ENCODE measurements at regions not wholly inside any gene's neighbourhood (a gene's known extent, or its start where the extent isn't known, plus 50 kb on each side); places are given as distances from the start of the nearest gene placed in this dataset.
"Not testable (repeated sequence)": the region's sequence is repeated elsewhere in the genome, so short reads cannot be mapped to it uniquely, and the experiment has no call there.

DNA sequence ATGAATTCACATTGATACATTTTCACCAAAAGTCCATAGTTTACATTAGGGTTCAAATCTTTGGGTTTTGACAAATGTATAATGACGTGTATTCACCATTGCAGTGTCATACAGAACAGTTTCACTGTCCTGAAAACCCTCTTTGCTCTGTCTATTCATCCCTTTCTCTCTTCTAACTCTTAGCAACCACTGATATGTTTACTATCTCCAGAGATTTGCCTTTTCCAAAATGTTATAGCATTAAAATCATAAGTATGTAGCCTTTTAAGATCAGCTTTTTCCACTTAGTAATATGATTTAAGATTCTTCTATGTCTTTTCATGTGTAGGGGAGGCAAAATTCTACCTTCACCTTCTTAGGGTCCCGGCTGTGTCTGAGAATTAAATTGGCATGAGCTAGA is 203.8 kb downstream of the TPRG1 start:
- DNase-seq (ENCODE audit: low read depth) = no peak

DNA sequence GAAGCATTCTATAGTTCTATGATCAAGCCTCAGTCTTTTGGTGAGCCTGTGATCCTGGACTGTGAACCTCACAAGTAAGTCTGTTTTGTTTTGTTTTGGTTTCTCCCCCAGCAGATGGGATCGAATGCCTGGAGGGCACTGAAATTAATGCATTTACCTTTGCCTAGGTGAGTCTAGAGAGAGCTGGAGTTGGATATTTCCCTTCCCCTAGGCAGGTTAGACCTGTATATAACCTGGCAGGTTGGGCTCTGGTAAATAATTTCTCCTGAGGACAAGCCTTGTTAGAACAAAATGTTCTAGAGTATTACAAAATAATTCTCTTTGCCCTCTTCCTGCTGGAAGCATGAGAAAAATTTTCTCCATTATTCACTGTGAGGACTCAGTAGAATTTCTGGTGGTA is 211.9 kb downstream of the TPRG1 start:
- DNase-seq (ENCODE audit: low read depth) = no peak

DNA sequence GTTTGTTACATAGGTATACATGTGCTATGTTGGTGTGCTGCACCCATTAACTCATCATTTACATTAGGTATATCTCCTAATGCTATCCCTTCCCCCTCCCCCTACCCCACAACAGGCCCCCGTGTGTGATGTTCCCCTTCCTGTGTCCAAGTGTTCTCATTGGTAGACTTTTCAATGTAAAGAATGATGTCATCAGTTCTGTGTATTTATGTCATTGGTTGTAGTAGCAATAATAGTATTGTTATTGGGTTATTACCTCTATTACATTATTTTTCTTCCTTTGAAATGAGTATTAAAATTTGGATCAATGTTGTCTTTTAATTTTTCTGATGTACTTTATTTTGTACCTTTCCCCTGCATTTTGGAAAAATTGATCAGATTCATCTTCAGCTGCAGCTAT is 214.1 kb downstream of the TPRG1 start:
- not testable (repeated sequence) for DNase-seq (ENCODE audit: low read depth)

DNA sequence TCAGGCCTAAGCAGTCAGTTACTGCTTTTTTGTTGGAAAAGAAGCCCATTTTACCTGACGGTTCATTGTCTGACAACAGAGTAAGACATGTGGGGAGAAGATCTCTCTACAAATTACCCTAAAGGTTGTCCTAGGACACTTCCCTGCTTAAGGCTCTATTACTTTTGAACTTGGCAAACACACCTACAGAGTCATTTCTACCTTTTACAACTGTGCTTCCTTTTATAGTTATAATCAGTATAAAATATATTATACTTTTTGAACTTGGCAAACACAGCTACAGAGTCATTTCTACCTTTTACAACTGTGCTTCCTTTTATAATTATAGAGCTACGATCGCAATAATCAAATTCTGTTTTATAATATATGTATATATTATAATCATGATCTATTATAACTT is 215.0 kb downstream of the TPRG1 start:
- DNase-seq (ENCODE audit: low read depth) = no peak

DNA sequence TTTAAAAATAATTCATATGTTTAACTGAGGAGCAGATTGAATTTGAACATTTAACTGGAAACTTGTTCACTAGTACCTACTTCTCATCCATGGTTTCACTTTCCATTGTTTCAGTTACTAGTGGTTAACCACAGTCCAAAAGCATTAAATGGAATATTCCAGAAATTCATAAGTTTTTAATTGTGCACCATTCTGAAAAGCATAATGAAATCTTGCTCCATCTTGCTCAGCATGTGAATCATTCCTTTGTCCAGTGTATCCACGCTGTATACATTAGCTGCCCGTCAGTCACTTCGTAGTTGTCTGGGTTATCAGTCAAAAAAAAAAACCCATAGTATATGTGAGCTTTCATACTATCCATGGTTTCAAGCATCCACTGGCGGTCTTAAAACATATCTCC is 217.6 kb downstream of the TPRG1 start:
- no peak for DNase-seq (ENCODE audit: low read depth)

DNA sequence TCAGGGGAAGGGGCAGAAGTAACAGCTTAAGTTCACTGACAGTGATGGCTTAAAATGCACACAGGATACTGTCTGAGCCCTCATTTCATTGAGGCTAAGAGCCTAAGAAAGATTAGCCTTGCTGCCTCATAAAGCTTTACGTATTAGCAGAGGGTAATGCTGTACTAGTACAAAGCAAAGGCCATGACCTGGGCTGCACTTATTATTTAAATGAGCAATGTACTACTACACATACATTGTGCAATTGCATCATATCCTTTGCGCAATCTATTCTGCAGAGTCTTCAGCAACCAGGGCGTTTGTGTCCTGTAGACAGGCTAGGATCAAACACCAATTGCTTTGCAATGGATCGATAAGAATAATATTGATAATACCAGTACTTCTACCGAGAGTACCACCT is 221.8 kb downstream of the TPRG1 start:
- no peak for DNase-seq (ENCODE audit: low read depth)

GRCh38 chr3:189394599-189395121 is 222.9 kb downstream of the TPRG1 start:
- DNase-seq (ENCODE audit: low read depth) = no peak

GRCh38 chr3:189395825-189396224 is 224.1 kb downstream of the TPRG1 start:
- DNase-seq (ENCODE audit: low read depth) = no peak

DNA sequence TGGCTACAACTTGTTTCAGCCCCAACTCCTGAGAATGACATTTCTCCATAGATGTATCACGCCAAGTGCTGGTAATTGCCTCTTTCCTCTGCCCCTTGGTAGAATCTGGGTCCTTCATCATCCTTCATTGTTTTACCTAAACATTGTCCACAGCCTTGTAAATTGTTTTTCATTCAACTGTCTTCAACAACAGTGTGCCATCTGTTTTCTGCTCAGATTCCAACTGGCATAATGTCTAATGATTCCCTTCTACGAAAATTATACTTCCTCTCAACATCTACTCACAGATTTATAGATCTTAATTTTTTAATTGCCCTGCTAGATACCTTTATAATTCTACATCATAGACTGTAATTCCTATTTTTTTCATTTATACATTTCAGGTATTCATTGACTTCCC is 226.9 kb downstream of the TPRG1 start:
- no peak for DNase-seq (ENCODE audit: low read depth)

- DNase-seq (ENCODE audit: low read depth) = no peak
Observed at GRCh38 chr3:189401196-189401595, 229.4 kb downstream of the TPRG1 start.

GRCh38 chr3:189403194-189403593 is 228.0 kb upstream of the TP63 start:
- no peak for DNase-seq (ENCODE audit: low read depth)

GRCh38 chr3:189404024-189404423 is 227.2 kb upstream of the TP63 start:
- DNase-seq (ENCODE audit: low read depth) = no peak

DNA sequence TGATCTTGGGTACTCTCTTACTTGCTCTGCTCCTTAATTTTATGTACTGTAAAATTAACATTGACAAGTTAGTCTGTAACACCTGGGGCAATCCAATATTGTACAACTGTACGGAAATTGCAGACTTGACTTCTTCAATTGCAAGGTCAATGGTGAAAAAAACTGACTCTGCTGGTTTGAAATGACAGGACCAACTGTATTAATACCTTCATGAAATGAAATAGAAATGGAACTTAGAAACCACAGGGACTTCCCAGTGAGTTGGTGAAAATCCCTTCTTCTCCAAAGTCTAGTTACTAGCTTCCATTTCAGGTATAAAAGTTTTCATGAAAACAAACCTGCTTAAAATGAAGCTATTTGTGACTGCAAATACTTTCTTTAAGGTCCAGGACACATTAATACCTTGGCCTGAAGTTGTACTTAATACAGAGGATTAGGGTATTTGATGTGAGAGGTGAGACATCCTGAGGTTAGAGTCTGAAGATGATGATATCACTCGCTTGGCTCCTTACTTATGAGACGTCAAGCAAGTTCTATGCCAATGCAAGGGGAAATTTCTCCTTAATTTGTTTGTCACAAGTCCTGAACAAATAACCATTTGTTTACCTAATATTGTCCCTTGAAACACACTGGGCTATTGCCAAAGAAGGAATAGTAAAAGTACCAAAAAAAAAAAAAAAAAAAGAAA is 226.2 kb upstream of the TP63 start:
- DNase-seq (ENCODE audit: low read depth) = no peak

DNA sequence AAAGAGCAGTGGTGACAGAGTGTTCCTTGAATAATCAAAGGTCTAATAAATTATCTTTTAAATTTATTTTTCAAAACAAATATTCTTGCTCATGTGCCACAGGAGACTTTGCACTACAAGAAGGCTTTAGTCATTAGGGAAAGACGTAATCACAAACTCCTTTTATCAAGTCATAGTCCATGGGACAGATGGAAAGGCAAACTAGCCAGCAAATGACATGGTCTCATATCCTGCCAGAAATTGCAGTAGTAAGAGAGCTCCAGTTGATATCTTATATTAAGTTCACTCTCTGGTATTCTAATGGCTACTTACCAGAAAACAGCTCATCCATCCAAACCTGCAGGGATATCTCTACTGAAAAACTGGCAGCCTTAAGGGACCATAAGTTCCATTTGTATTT is 225.0 kb upstream of the TP63 start:
- no peak for DNase-seq (ENCODE audit: low read depth)

DNA sequence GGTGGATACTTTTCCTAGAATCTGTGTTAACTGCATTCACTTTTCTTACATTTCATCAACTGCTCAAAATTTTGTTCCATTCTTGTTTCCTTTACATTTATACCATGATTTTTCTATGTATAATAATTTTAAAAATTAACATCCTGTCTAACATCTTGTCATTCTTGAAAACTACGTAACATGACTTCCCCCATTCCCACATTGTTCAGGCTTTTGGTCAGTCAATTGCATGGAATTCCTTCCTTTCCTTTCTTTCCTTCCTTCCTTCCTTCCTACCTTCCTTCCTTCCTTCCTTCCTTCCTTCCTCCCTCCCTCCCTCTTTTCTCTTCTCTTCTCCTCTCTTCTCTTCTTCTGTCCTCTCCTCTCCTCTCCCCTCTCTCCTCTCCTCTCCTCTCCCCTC is 220.7 kb upstream of the TP63 start:
- DNase-seq (ENCODE audit: low read depth) = no peak

DNA sequence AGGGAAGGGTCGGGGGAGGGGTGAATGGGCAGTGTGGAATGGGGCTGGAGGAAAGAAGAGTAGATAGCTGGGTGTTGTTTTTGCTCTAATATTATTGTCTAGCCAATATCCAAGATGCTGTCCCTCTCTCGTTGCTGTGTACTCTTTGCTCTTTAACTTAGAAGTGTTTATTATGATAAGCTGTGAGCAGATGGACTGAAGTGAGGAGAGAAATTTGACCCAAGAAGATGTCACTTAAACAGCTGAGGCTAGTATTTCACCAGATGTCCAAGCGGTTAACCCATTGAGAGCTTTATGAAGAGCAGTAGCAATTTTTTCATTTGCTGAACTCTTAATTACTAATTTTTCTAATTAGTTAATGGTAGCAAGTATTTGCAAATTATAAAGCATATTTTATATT is 212.2 kb upstream of the TP63 start:
- DNase-seq (ENCODE audit: low read depth) = no peak

DNA sequence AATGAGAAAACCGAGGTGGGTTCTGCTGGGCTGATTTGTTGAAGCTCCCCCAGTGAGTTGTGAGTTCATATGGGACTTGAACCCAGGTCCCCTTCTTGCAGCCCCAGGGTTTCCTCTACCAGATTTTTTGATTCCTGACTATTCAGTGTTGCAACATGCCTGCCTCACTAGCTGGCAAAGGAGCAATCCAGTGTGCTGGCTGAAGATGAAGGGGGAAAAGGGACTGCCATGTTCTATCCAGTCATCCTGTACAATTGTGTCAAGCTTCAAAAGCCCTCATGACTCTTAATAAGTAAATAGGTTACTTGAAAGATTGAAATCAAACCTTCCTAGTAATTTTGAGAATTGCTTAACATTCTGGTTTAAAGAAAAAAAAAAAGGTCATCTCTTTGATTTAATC is 211.5 kb upstream of the TP63 start:
- no peak for DNase-seq (ENCODE audit: low read depth)

GRCh38 chr3:189424922-189425321 is 206.3 kb upstream of the TP63 start:
- no peak for DNase-seq (ENCODE audit: low read depth)

DNA sequence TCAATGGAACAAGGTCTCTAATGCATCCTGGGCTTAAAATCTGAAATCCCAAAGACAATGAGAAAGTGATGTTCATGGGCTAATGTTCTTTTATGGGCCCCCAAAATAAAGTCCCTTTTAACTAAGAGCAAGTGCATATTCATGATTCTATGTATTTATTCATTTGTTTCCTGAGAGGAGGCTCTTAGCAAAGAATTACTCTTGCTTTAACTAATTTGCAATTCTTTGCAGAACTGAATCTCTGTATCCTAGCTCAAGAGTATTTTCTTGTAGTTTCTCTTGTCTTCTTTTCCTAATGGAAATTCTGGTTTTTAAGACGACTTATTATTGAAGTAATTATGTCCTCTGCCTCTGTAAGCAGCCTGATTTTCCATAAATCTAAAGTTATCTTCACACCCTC is 202.2 kb upstream of the TP63 start:
- no peak for DNase-seq (ENCODE audit: low read depth)

GRCh38 chr3:189430166-189430565 is 201.0 kb upstream of the TP63 start:
- DNase-seq (ENCODE audit: low read depth) = no peak

DNA sequence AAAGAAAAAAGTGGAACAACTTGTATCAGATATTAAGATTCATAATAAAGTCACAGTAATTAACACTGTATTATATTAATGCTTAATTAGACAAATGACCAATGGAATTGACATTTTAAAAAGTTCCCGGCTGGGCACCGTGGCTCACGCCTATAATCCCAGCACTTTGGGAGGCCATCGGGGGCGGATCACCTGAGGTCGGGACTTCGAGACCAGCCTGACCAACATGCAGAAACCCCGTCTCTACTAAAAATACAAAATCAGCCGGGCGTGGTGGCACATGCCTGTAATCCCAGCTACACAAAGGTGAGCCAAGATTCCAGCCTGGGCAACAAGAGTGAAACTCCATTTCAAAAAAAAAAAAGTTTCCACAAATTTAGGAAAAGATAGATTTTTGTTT is 188.9 kb upstream of the TP63 start:
- DNase-seq (ENCODE audit: low read depth) = not testable (repeated sequence)

- DNase-seq (ENCODE audit: low read depth) = no peak
Observed at GRCh38 chr3:189446959-189447560, 184.1 kb upstream of the TP63 start.

DNA sequence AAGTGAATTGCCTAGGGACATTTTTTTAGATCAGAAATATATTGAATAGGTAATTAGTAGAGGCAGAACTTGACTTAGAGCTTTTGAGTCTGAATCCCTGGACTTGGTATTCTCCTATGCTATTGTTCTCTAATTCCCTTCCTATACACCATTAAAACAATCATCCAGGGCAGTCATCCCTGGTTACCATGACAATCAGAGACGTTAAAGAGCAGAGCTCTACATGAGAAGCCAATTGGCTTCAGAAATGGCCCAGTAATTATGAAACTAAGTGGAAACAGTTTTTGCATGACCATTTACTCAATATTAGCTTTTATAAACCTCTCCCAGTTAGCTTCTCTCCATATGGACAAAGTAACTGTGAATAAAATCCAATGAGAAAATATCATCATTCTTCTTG is 182.1 kb upstream of the TP63 start:
- DNase-seq (ENCODE audit: low read depth) = no peak

DNA sequence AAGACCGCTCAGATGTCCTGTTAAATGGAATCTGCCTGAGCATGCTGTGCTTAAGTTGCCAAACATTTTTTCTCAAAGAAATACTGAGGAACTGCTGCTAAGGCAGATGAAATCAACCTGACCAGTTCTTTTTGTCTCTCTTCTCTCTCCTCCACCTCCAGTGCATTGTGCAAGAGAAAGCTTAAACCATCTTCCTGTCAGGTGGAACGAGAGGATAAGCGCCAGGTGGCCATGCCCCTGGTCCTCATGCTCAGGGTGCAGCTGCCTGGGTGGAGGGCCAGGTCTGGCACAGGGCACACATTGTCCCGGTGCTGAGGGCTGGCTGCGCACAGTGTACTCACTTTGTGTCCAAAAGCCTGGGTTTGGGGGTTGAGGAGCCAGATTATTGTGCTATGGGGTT is 176.2 kb upstream of the TP63 start:
- no peak for DNase-seq (ENCODE audit: low read depth)
